ENCODE measurements at regions not wholly inside any gene's neighbourhood (a gene's known extent, or its start where the extent isn't known, plus 50 kb on each side); places are given as distances from the start of the nearest gene placed in this dataset.

- Histone ChIP-seq H2AFZ (ENCODE audit: low read length) (no peak overlapping the region), H3K79me2 (ENCODE audit: control insufficient read depth, insufficient read depth, low read length) (no peaks in the 10 kb centered on the region), H4K20me1 (ENCODE audit: control insufficient read depth, extremely low read depth, insufficient read depth, low read length) (no peaks in the 10 kb centered on the region), H3K9me3 (ENCODE audit: control insufficient read depth, insufficient read depth, low read depth, low read length) (no peaks in the 10 kb centered on the region), H3K4me1 (ENCODE audit: control insufficient read depth, extremely low read depth, insufficient read depth, low read length) (peaks cover 3% of the 10 kb centered on the region), H3K4me2 (ENCODE audit: extremely low read depth, insufficient read depth, low read length) (no peak overlapping the region), H3K9ac (ENCODE audit: insufficient read depth, low read length) (no peak overlapping the region), H3K27ac (ENCODE audit: insufficient read depth, low read length) (no peak overlapping the region), H3K36me3 (ENCODE audit: control insufficient read depth, insufficient read depth, low read length) (no peaks in the 10 kb centered on the region), H3K27me3 (ENCODE audit: control insufficient read depth, insufficient read depth, low read length) (no peaks in the 10 kb centered on the region), H3K4me3 (replicated peaks in 1 of 4; ENCODE audit: control extremely low read depth in 1 of 4, insufficient read depth in 1 of 4, low read depth in 3 of 4, low read length in 4 of 4) (no peak overlapping the region)
- TF ChIP-seq EZH2 (IDR thresholded peaks at IDR 0.05; ENCODE audit: low read length, missing control alignments) (no peak), CTCF (conservative IDR thresholded peaks at IDR 0.05 in 1 of 2, IDR thresholded peaks at IDR 0.05 in 1 of 2; ENCODE audit: low read depth in 1 of 2, low read length in 2 of 2) (no peak)
- no peak for DNase-seq (ENCODE audit: low read depth in 2 of 2)
Observed at GRCh38 chr10:33387720-33388119, 53.3 kb upstream of the NRP1 start.

GRCh38 chr10:33386926-33387325 lies 52.5 kb upstream of the NRP1 start:
- H3K9ac ChIP-seq (ENCODE audit: insufficient read depth, low read length): no peak overlapping the region
- TF ChIP-seq CTCF (conservative IDR thresholded peaks at IDR 0.05 in 1 of 2, IDR thresholded peaks at IDR 0.05 in 1 of 2; ENCODE audit: low read depth in 1 of 2, low read length in 2 of 2): no peak
- no peaks in the 10 kb centered on the region for H3K27me3 ChIP-seq (ENCODE audit: control insufficient read depth, insufficient read depth, low read length)
- H4K20me1 ChIP-seq (ENCODE audit: control insufficient read depth, extremely low read depth, insufficient read depth, low read length): no peaks in the 10 kb centered on the region
- H3K27ac ChIP-seq (ENCODE audit: insufficient read depth, low read length): no peak overlapping the region
- no peaks in the 10 kb centered on the region for H3K9me3 ChIP-seq (ENCODE audit: control insufficient read depth, insufficient read depth, low read depth, low read length)
- no peak overlapping the region for H3K4me2 ChIP-seq (ENCODE audit: extremely low read depth, insufficient read depth, low read length)
- peak; percentile 18 to 51 for DNase-seq (ENCODE audit: low read depth in 2 of 2)
- H3K79me2 ChIP-seq (ENCODE audit: control insufficient read depth, insufficient read depth, low read length): no peaks in the 10 kb centered on the region
- H2AFZ ChIP-seq (ENCODE audit: low read length): no peak overlapping the region
- H3K4me3 ChIP-seq (replicated peaks in 1 of 4; ENCODE audit: control extremely low read depth in 1 of 4, insufficient read depth in 1 of 4, low read depth in 3 of 4, low read length in 4 of 4): no peak overlapping the region
- no peaks in the 10 kb centered on the region for H3K36me3 ChIP-seq (ENCODE audit: control insufficient read depth, insufficient read depth, low read length)
- H3K4me1 ChIP-seq (ENCODE audit: control insufficient read depth, extremely low read depth, insufficient read depth, low read length): peaks cover 9% of the 10 kb centered on the region

- H3K4me3 ChIP-seq (replicated peaks in 1 of 4; ENCODE audit: control extremely low read depth in 1 of 4, insufficient read depth in 1 of 4, low read depth in 3 of 4, low read length in 4 of 4): no peak overlapping the region
- no peak for DNase-seq (ENCODE audit: low read depth in 2 of 2)
- TF ChIP-seq EZH2 (IDR thresholded peaks at IDR 0.05; ENCODE audit: low read length, missing control alignments): no peak
- TF ChIP-seq CTCF (conservative IDR thresholded peaks at IDR 0.05 in 1 of 2, IDR thresholded peaks at IDR 0.05 in 1 of 2; ENCODE audit: low read depth in 1 of 2, low read length in 2 of 2): no peak
- H3K9me3 ChIP-seq (ENCODE audit: control insufficient read depth, insufficient read depth, low read depth, low read length): no peaks in the 10 kb centered on the region
- no peak overlapping the region for H3K4me2 ChIP-seq (ENCODE audit: extremely low read depth, insufficient read depth, low read length)
- no peaks in the 10 kb centered on the region for H3K27me3 ChIP-seq (ENCODE audit: control insufficient read depth, insufficient read depth, low read length)
- H3K79me2 ChIP-seq (ENCODE audit: control insufficient read depth, insufficient read depth, low read length): no peaks in the 10 kb centered on the region
- no peaks in the 10 kb centered on the region for H3K36me3 ChIP-seq (ENCODE audit: control insufficient read depth, insufficient read depth, low read length)
- no peak overlapping the region for H3K9ac ChIP-seq (ENCODE audit: insufficient read depth, low read length)
- no peak overlapping the region for H3K27ac ChIP-seq (ENCODE audit: insufficient read depth, low read length)
- H4K20me1 ChIP-seq (ENCODE audit: control insufficient read depth, extremely low read depth, insufficient read depth, low read length): no peaks in the 10 kb centered on the region
- H2AFZ ChIP-seq (ENCODE audit: low read length): no peak overlapping the region
- H3K4me1 ChIP-seq (ENCODE audit: control insufficient read depth, extremely low read depth, insufficient read depth, low read length): peaks cover 12% of the 10 kb centered on the region
Observed at GRCh38 chr10:33385686-33386085, 51.2 kb upstream of the NRP1 start.
